Endothelial cell of umbilical vein (primary cell): ENCODE measurements at regions not wholly inside any gene's neighbourhood (a gene's known extent, or its start where the extent isn't known, plus 50 kb on each side); places are given as distances from the start of the nearest gene placed in this dataset.

Source experiments
- EZH2 ChIP-seq: IDR thresholded peaks from 2 replicates; pipeline ENCODE4 v1.6.1; 2012; ENCODE audit warnings: borderline replicate concordance, low read depth, mild to moderate bottlenecking, moderate library complexity, low read length, inconsistent platforms; ENCODE audit not compliant: severe bottlenecking
- FOS ChIP-seq: IDR thresholded peaks from 2 replicates; pipeline ENCODE4 v1.6.1; 2011; ENCODE audit warnings: mild to moderate bottlenecking, low read length, moderate library complexity, borderline replicate concordance; ENCODE audit not compliant: insufficient read depth
- GATA2 ChIP-seq: IDR thresholded peaks from 2 replicates; pipeline ENCODE4 v1.7.0; 2011; ENCODE audit warnings: low read depth, mild to moderate bottlenecking, moderate library complexity, mixed read lengths, low read length; ENCODE audit not compliant: insufficient read length, insufficient read depth
- JUN ChIP-seq: IDR thresholded peaks from 2 replicates; pipeline ENCODE4 v1.6.1; 2011; ENCODE audit warnings: borderline replicate concordance, low read depth; ENCODE audit not compliant: insufficient read length, insufficient read depth
- POLR2A ChIP-seq: IDR thresholded peaks from 2 replicates; pipeline ENCODE4 v1.6.1; 2012; ENCODE audit warnings: low read depth, mild to moderate bottlenecking, control low read depth, low read length
- POLR2AphosphoS5 ChIP-seq: IDR thresholded peaks from 2 replicates; pipeline ENCODE4 v1.6.1; 2012; ENCODE audit warnings: low read depth, mild to moderate bottlenecking, control low read depth, low read length, moderate library complexity; ENCODE audit not compliant: insufficient read depth
- TF ChIP-seq, protein P1 (sequence below): IDR thresholded peaks from 2 replicates; pipeline ENCODE4 v1.6.1; 2011; ENCODE audit not compliant: insufficient read depth, insufficient read length
- TF ChIP-seq, protein P2 (sequence below), 2 donors: IDR thresholded peaks; 1 replicate in 1 of 2; 2 replicates in 1 of 2; pipeline ENCODE4 v1.5.1; 2011; ENCODE audit warnings: low read length in 2 of 2, mild to moderate bottlenecking in 2 of 2, moderate library complexity in 2 of 2, control low read depth in 1 of 2, inconsistent platforms in 1 of 2, low read depth in 1 of 2; ENCODE audit not compliant: insufficient read depth in 1 of 2; ENCODE audit errors: extremely low read depth in 1 of 2

DNA sequence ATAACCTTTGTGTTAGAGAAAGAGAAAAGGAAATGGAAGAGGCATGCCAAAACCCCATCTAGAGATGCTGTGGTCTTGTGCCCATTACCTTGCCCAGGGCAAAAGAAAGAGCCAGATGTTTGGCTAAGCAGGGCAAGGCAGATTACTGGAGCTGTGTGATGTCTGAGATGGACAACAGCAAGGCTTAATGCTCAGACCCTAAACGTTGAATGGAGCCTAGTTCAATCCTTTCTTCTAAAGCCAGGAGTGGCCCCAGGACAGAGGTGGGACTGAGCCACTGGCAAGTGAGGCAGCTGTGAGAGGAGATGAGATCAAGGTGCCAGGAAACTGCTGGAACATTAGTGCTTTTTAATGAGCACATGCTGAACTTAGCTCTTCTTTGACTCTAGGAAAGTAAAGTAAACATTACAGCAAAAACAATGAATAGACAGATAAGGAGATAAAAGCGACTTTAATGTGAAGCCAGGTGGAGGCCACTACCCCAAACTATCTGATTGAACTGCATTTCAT, 143.0 kb upstream of the EGFLAM start:
- TF ChIP-seq, protein P1, sequence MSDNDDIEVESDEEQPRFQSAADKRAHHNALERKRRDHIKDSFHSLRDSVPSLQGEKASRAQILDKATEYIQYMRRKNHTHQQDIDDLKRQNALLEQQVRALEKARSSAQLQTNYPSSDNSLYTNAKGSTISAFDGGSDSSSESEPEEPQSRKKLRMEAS: no peak
- TF ChIP-seq POLR2A (no peak), EZH2 (no peak), GATA2 (no peak), POLR2AphosphoS5 (no peak), FOS (no peak), JUN (no peak)
- TF ChIP-seq, protein P2, sequence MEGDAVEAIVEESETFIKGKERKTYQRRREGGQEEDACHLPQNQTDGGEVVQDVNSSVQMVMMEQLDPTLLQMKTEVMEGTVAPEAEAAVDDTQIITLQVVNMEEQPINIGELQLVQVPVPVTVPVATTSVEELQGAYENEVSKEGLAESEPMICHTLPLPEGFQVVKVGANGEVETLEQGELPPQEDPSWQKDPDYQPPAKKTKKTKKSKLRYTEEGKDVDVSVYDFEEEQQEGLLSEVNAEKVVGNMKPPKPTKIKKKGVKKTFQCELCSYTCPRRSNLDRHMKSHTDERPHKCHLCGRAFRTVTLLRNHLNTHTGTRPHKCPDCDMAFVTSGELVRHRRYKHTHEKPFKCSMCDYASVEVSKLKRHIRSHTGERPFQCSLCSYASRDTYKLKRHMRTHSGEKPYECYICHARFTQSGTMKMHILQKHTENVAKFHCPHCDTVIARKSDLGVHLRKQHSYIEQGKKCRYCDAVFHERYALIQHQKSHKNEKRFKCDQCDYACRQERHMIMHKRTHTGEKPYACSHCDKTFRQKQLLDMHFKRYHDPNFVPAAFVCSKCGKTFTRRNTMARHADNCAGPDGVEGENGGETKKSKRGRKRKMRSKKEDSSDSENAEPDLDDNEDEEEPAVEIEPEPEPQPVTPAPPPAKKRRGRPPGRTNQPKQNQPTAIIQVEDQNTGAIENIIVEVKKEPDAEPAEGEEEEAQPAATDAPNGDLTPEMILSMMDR (IDR thresholded peaks at IDR 0.05; ENCODE audit: extremely low read depth in 1 of 2, insufficient read depth in 1 of 2, low read depth in 1 of 2, low read length in 2 of 2): no peak
